ENCODE measurements at regions not wholly inside any gene's neighbourhood (a gene's known extent, or its start where the extent isn't known, plus 50 kb on each side); places are given as distances from the start of the nearest gene placed in this dataset.

DNA sequence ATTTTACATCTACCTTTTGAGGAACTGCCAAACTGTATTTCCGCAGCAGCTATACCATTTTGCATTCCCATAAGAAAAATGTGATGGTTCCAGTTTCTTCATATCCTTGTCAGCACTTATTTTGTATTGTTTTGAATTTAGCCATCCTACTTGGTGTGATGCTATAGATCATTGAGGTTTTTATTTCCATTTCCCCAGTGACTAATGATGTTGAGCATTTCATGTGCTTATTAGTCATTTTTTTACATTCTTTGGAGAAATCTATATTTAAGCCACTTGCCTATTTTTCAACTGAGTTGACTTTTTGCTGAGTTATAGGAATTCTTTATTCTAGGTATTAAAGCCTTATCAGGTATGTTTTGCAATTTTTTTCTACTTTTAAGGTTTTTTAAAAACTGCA lies 347.6 kb upstream of the RARB start:
- Histone ChIP-seq H3K4me1 (no peaks in the 10 kb centered on the region), H3K4me3 (no peak overlapping the region), H3K36me3 (replicated peaks) (no peaks in the 10 kb centered on the region), H3K9me3 (no peaks in the 10 kb centered on the region), H3K27me3 (ENCODE audit: low read depth) (no peaks in the 10 kb centered on the region)
- in situ Hi-C loops (cut with MboI; ENCODE audit: low sequenced_read_pairs) = no loop called here
- no peak for DNase-seq (ENCODE audit: low spot score in 2 of 2)

DNA sequence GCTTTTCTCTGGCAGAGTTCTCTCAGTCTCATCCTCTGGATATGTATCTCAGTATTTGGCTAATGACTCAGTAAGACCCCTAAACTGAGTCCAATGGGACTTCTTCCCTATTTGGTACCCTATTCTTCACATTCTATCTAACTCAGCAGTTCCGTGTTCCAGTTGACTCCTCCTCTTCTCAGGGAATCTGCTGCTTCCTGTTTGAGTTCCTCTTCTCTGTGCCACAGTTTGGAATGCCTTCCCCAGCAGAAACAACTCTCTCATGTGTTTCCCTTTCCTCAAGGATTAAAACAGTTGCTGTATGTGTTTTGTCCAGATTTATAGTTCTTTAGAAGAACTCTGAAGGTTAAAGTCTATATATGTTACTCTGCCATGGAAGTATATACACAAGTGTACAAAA lies 344.0 kb upstream of the RARB start:
- in situ Hi-C loops (cut with MboI; ENCODE audit: low sequenced_read_pairs) = no loop called here
- no peaks in the 10 kb centered on the region for H3K36me3 ChIP-seq (replicated peaks)
- H3K9me3 ChIP-seq = no peaks in the 10 kb centered on the region
- H3K4me3 ChIP-seq = no peak overlapping the region
- DNase-seq (ENCODE audit: low spot score in 2 of 2) = no peak
- peaks cover 7% of the 10 kb centered on the region for H3K4me1 ChIP-seq
- no peaks in the 10 kb centered on the region for H3K27me3 ChIP-seq (ENCODE audit: low read depth)

DNA sequence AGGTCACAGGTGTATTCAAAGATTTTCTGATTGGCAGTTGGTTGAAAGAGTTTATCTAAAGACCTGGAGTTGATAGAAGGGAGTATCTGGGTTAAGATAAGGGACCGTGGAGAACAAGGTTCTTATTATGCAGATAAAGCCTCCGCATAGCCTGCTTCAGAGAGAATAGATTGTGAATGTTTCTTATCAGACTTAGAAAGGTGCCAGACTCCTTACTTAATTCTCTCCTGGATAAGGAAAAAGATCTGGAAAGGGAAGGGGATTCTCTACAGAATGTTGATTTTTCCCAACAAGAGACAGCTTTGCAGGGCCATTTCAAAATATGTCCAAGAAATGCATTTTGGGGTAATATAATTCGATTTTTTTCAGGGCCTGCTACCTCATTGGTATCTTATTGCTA lies 341.3 kb upstream of the RARB start:
- Histone ChIP-seq H3K9me3 (no peaks in the 10 kb centered on the region), H3K4me1 (peaks cover 11% of the 10 kb centered on the region), H3K4me3 (no peak overlapping the region), H3K27me3 (ENCODE audit: low read depth) (no peaks in the 10 kb centered on the region), H3K36me3 (replicated peaks) (no peaks in the 10 kb centered on the region)
- in situ Hi-C loops (cut with MboI; ENCODE audit: low sequenced_read_pairs) = no loop called here
- DNase-seq (ENCODE audit: low spot score in 2 of 2) = no peak

DNA sequence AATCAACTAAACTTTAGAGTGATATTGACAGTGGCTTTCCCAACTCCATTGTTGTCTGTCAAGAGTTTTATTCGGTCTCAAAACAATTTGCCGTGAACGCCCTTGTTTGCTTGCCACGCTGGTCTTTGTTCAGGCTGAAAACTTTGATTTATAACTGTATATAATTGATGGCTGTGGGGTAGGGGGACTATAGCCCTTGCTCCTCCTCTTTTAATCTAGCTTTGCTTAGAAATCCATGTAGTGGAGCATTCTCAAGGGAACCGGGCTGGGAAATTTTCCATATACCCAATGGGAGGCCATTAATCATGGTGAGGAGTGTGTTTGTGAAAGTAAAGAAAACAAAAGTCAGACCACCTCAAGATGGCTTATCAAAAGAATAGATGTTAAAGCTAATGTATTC lies 339.8 kb upstream of the RARB start:
- in situ Hi-C loops (cut with MboI; ENCODE audit: low sequenced_read_pairs) = no loop called here
- peaks cover 11% of the 10 kb centered on the region for H3K4me1 ChIP-seq

DNA sequence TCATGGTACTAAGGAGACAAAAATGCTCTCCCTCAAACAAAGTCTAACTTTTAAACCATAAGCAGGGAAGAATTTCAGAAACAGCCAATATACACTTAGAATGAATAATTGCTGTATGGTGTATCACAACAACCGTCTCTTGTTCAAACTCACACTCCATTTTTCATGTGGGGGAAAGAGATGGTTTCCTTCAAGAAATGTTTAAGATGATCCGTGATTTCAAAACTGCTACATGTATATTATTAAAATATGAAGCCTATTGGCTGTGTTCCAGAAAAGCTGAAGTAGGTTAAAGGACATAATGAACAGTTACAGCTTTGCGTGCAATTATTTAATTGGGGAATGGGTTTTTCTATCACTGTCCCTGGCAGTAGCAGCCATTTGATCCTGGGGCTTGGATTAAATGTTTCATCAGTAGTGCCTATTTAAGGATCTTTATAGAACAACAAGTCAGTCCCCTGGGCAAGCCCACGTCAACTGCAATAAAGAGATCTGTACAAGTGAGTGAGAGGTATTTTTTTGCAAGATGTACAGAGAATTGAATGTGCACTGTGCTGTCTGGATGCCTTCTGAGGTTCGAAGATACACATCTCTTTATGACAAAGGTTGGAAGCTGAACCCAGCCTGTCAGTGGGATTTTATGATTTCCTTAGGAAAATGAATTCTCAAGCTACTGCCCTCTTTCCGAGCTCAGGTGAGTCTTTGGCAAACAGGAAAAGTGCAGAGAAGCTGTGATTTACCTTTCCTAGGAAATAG lies 337.2 kb upstream of the RARB start:
- DNase-seq (ENCODE audit: low spot score in 2 of 2) = no peak
- peaks cover 11% of the 10 kb centered on the region for H3K4me1 ChIP-seq
- no peaks in the 10 kb centered on the region for H3K27me3 ChIP-seq (ENCODE audit: low read depth)

More for the DNA sequence above, 339.8 kb upstream of the RARB start:
- no peaks in the 10 kb centered on the region for H3K27me3 ChIP-seq (ENCODE audit: low read depth)
- H3K4me3 ChIP-seq = no peak overlapping the region
- DNase-seq (ENCODE audit: low spot score in 2 of 2) = peak; percentile 67 to 76
- no peaks in the 10 kb centered on the region for H3K9me3 ChIP-seq
- H3K36me3 ChIP-seq (replicated peaks) = no peaks in the 10 kb centered on the region

DNA sequence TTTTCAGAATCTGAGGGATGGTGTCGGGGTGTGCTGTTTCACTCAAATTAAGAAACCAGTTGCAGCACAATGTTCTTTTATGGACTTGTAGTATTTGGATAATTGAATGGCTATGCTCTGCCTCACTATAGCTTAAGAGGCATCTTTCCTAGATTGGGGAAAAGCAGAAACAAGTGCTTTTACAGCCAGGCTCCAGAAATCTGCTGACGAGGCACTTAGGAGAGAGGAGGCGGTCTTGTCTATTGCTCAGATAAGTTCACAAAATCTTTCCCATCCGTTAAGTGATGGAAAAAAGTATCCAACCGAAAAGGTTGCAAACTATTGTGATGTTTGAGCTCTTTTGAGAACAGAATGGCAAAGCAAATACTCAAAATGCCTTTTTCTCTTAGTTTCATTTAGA lies 336.1 kb upstream of the RARB start:
- Histone ChIP-seq H3K36me3 (replicated peaks) (no peaks in the 10 kb centered on the region), H3K4me3 (no peak overlapping the region), H3K27me3 (ENCODE audit: low read depth) (no peaks in the 10 kb centered on the region), H3K9me3 (no peaks in the 10 kb centered on the region), H3K4me1 (peaks cover 11% of the 10 kb centered on the region)
- no peak for DNase-seq (ENCODE audit: low spot score in 2 of 2)
- in situ Hi-C loops (cut with MboI; ENCODE audit: low sequenced_read_pairs) = no loop called here

More for the DNA sequence above, 337.2 kb upstream of the RARB start:
- H3K36me3 ChIP-seq (replicated peaks) = no peaks in the 10 kb centered on the region
- in situ Hi-C loops (cut with MboI; ENCODE audit: low sequenced_read_pairs) = no loop called here
- H3K4me3 ChIP-seq = no peak overlapping the region
- no peaks in the 10 kb centered on the region for H3K9me3 ChIP-seq

DNA sequence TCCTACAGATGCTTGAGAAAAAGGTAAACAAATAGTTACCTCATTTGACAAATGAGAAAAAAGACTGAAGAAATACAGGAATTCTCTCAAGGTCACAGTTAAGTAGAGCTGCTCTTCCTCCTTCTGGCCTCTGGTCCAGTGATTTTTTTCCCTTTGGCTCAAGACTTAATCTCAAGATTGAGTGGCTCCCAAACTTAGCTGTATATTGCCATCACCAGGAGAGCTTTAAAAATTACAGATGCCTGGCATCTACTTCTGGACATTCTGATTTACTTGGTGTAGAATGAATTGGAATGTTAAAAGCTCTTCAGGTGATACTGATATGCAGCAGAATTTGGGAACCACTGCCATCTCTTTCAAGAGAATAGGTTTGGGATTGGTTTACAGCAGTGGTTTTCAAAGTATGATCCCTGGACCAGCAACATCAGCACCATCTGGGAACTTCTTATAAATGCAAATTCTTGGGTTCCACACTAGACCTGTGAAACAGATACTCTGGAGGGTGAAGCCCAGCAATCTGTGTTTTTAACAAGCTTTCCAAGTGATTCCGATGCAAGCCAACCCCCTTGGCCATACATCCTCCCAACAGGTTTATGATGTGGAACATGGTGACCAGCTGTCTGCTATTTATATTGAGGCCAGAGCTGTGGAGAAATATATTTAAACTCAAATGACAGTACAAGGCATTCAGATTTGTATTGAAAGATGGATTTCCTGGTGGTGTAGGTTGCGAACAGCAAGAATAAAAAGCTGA lies 333.0 kb upstream of the RARB start:
- no peak overlapping the region for H3K4me3 ChIP-seq
- H3K36me3 ChIP-seq (replicated peaks) = no peaks in the 10 kb centered on the region
- no peaks in the 10 kb centered on the region for H3K27me3 ChIP-seq (ENCODE audit: low read depth)
- DNase-seq (ENCODE audit: low spot score in 2 of 2) = no peak
- no peaks in the 10 kb centered on the region for H3K9me3 ChIP-seq
- peaks cover 3% of the 10 kb centered on the region for H3K4me1 ChIP-seq
- in situ Hi-C loops (cut with MboI; ENCODE audit: low sequenced_read_pairs) = no loop called here

DNA sequence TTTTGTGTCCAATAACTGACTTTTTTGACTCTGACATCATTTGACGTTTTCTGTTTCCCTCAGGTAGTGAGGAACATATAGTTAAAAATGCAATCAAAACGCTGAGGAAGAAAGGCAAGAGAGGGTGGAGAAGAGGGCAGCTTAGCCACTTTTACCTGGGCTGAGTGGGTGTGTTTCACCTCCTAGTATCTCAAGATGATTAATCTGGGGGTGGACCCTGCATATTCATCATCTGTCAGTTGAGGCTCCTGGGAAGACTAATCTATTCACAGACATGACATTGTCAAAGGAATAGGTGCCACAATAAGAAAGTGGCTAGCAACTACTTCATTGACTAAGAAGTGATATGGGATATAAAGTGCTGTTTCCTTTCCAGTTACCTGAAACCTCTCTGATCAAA lies 331.5 kb upstream of the RARB start:
- H3K4me3 ChIP-seq = no peak overlapping the region
- in situ Hi-C loops (cut with MboI; ENCODE audit: low sequenced_read_pairs) = no loop called here
- no peaks in the 10 kb centered on the region for H3K36me3 ChIP-seq (replicated peaks)
- no peaks in the 10 kb centered on the region for H3K27me3 ChIP-seq (ENCODE audit: low read depth)
- no peak for DNase-seq (ENCODE audit: low spot score in 2 of 2)
- H3K4me1 ChIP-seq = no peaks in the 10 kb centered on the region; the same call in 1 of the 2 replicates
- no peaks in the 10 kb centered on the region for H3K9me3 ChIP-seq

DNA sequence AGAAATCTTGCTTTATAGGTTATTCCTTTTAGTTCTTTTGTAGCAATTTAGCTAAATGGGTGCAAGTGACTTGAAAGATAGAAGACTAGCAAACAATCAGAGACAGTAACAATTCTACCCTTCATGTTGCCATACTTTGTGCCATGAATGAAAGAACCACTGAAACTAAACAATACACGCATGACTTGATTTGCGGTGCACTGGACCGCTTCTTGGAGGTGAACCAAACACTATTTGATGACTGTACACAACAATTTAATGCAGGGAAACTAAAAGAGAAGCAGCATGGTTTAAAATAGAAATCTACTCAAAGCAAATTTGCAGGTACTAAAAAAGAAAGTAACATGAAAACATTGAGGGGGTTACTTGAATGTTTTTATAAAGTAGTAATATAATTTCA lies 331.0 kb upstream of the RARB start:
- H3K9me3 ChIP-seq = no peaks in the 10 kb centered on the region
- H3K4me3 ChIP-seq = no peak overlapping the region
- H3K36me3 ChIP-seq (replicated peaks) = no peaks in the 10 kb centered on the region
- DNase-seq (ENCODE audit: low spot score in 2 of 2) = no peak
- no peaks in the 10 kb centered on the region for H3K27me3 ChIP-seq (ENCODE audit: low read depth)
- in situ Hi-C loops (cut with MboI; ENCODE audit: low sequenced_read_pairs) = no loop called here
- H3K4me1 ChIP-seq = no peaks in the 10 kb centered on the region

DNA sequence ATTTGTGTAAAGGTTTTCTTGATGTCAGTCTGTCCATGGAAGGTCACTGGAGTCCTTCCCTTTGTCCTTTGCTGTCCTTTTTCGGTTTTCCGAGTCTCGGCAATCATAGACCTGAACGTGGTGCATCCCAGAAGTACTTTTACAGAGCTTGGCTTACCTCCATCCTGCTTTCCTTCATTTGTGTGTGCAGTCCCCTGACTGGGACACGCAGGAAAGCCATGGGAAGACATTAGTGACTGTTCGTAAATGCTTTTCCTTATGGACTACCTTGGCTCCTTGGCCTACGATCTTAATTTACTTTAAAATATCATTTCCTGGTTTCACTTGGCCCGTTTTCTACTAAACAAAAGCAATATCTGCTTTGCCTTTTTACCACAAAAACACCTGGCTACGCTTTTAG lies 328.4 kb upstream of the RARB start:
- H3K4me1 ChIP-seq = peaks cover 4% of the 10 kb centered on the region; the same call in 1 of the 2 replicates
- no peaks in the 10 kb centered on the region for H3K27me3 ChIP-seq (ENCODE audit: low read depth)
- in situ Hi-C loops (cut with MboI; ENCODE audit: low sequenced_read_pairs) = no loop called here
- H3K9me3 ChIP-seq = no peaks in the 10 kb centered on the region
- H3K36me3 ChIP-seq (replicated peaks) = no peaks in the 10 kb centered on the region
- H3K4me3 ChIP-seq = no peak overlapping the region
- DNase-seq (ENCODE audit: low spot score in 2 of 2) = no peak

DNA sequence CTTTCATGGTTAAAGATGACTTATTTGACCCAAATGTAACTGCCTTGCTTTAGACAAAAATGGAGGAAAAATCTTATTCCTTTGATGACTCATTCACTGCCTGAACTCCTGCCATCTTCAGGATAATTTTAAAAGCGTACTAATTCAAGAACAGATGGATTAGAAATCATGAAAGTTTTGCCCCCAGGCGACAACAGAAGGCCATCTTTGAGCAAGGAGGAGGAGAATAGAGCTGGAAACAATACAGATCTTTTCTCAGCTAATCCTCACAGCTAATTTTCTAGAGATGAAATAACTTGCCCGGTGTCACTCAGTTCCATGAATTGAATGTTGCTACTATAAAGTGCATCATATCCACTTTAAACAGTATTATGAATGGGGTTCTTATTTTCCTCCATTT lies 324.7 kb upstream of the RARB start:
- in situ Hi-C loops (cut with MboI; ENCODE audit: low sequenced_read_pairs) = no loop called here
- H3K4me3 ChIP-seq = no peak overlapping the region
- no peaks in the 10 kb centered on the region for H3K27me3 ChIP-seq (ENCODE audit: low read depth)
- peak; percentile 63 to 72 for DNase-seq (ENCODE audit: low spot score in 2 of 2)
- H3K4me1 ChIP-seq = peaks cover 4% of the 10 kb centered on the region; the same call in 1 of the 2 replicates
- no peaks in the 10 kb centered on the region for H3K36me3 ChIP-seq (replicated peaks)
- H3K9me3 ChIP-seq = no peaks in the 10 kb centered on the region

DNA sequence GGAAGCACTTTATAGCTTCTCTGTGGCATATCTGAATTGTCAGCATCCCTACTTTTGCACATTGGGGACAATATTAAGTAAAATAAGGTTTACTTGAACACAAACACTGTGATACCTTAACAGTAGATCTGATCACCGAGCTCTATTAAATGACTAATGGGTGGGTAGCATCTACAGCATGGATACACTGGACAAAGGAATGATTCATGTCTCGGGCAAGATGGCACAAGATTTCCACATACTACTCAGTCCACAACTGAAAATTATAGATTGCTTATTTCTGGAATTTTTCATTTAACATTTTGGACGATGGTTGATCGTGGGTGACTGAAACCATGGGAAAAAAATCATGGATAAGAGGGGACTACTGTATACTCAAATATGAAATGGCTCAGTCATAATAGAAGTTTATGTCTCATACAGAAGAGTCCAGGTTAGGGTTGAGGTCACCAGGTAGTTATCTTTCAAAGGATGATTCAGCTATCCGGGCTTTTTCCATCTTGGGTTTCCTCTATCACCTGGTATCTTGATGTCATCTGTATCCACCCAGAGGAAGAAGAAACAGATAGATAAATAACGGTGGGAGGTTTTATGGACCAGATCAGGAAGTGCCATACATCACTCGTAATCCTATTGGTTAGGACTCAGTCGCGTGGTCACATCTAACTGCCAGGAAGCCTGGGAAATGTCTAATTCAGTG lies 320.0 kb upstream of the RARB start:
- Histone ChIP-seq H3K9me3 (no peaks in the 10 kb centered on the region), H3K27me3 (ENCODE audit: low read depth) (peaks cover 9% of the 10 kb centered on the region), H3K4me3 (no peak overlapping the region), H3K36me3 (replicated peaks) (no peaks in the 10 kb centered on the region), H3K4me1 (peaks cover 3% of the 10 kb centered on the region; the same call in 1 of the 2 replicates)
- in situ Hi-C loops (cut with MboI; ENCODE audit: low sequenced_read_pairs) = no loop called here
- DNase-seq (ENCODE audit: low spot score in 2 of 2) = no peak

DNA sequence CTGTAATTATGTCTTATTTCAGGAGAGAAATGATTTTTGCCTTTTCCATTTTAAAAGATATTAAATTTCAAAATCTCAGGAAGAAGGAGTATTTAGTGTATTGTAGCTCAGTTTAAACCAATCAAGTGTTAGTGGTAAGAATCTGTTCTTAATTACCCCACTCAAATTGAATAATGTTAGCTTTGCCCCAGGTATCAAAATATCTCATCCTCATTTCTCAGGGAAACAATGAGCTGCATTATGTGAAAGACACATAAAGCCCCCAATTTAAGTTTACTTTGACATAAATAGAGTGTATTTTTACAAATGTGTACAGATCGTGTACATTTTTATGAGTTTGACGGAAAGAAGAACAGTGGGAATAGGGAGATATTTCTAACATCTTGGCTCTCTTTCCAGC lies 317.4 kb upstream of the RARB start:
- H3K27me3 ChIP-seq (ENCODE audit: low read depth) = peaks cover 9% of the 10 kb centered on the region
- H3K9me3 ChIP-seq = no peaks in the 10 kb centered on the region
- in situ Hi-C loops (cut with MboI; ENCODE audit: low sequenced_read_pairs) = no loop called here
- H3K36me3 ChIP-seq (replicated peaks) = no peaks in the 10 kb centered on the region
- no peak overlapping the region for H3K4me3 ChIP-seq
- H3K4me1 ChIP-seq = no peaks in the 10 kb centered on the region
- no peak for DNase-seq (ENCODE audit: low spot score in 2 of 2)

DNA sequence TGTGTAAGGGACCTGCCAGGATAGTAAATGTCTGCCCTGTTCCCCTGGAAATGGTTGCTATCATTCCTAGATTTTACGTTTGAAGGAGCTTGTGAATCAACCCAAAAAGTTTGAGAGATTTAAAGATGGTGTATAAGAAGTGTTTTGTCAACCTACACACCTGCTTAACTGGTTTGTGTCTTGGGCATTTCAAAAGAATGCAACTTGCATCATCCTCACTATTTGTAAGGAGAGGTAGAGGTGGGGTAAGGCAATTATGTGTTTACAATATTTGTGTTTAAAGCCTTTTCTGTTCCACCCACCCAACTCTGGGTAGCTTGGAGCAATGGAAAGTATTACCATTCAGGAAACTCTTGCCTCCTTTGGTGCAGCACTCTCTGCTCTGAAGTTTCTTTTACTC lies 314.2 kb upstream of the RARB start:
- DNase-seq (ENCODE audit: low spot score in 2 of 2) = no peak
- H3K4me1 ChIP-seq = no peaks in the 10 kb centered on the region
- peaks cover 9% of the 10 kb centered on the region for H3K27me3 ChIP-seq (ENCODE audit: low read depth)
- in situ Hi-C loops (cut with MboI; ENCODE audit: low sequenced_read_pairs) = no loop called here
- H3K36me3 ChIP-seq (replicated peaks) = no peaks in the 10 kb centered on the region
- no peak overlapping the region for H3K4me3 ChIP-seq
- no peaks in the 10 kb centered on the region for H3K9me3 ChIP-seq
